22Rv1 (cell line): ENCODE measurements at regions not wholly inside any gene's neighbourhood (a gene's known extent, or its start where the extent isn't known, plus 50 kb on each side); places are given as distances from the start of the nearest gene placed in this dataset.

Source experiments
- H3K27ac ChIP-seq: fragments of 450-650 bp; 2 replicates; pipeline ENCODE4 v1.5.1; 2017
- CTCF ChIP-seq: fragments of 450-650 bp; IDR thresholded peaks from 2 replicates; pipeline ENCODE4 v1.5.1; 2017; ENCODE audit warnings: mild to moderate bottlenecking
- ZFX ChIP-seq: fragments of 450-650 bp; IDR thresholded peaks from 2 replicates; pipeline ENCODE4 v1.6.1; 2017; ENCODE audit warnings: antibody characterized with exemption, borderline replicate concordance

DNA sequence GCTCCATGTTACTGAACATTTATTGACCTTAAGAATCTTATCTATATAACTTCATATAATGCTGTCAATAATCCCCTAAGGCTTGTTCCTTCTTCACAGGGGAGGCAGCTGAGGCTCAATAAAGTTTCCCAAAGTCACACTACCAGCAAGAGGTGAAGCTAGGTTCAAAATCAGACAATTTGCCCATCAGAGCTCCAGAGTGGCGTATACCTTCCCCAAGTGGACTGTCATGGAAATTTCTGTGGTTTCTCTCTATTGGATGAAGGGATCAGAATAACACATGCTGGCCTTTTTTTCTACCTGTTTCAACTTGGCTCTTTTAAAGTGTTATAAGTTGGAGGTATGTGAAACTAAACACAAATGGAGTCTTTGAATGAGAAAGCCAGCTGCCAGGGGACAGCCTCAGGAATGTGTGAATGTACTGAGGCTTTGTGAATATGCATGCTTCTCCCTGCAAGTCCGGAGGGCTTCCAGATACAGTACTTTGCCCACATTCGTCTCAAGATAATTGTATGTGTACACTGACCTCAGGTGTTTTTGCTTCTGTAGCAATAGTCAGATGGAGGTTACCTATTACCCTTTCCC is 656.3 kb upstream of the CELF2 start:
- no peak overlapping the region for H3K27ac ChIP-seq
- TF ChIP-seq ZFX (no peak), CTCF (no peak)

GRCh38 chr10:10362800-10363199 is 654.9 kb upstream of the CELF2 start:
- no peak overlapping the region for H3K27ac ChIP-seq
- no peak for TF ChIP-seq CTCF
- TF ChIP-seq ZFX: no peak

DNA sequence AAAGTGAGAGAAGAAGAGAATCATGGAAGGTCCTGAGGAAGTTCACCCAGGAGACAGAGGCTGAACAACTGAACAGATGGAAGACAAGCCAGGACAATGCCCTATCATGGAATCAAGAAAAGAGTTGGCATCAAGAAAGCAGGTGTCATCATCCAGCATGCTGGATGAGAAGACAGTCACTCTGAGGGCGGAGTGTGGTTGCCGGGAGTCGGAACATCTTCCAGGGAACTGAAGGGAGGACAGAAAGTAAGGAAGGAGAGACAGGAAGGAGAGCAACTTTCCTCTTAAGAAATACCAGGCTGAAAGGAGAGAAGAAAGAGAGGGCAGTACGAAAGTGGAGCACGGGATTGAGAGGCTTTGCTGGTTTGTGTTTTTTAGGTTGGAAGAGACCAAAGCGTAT is 654.5 kb upstream of the CELF2 start:
- TF ChIP-seq ZFX (no peak), CTCF (no peak)

GRCh38 chr10:10364902-10365301 is 652.8 kb upstream of the CELF2 start:
- H3K27ac ChIP-seq: no peak overlapping the region

More for the DNA sequence above, 654.5 kb upstream of the CELF2 start:
- no peak overlapping the region for H3K27ac ChIP-seq

DNA sequence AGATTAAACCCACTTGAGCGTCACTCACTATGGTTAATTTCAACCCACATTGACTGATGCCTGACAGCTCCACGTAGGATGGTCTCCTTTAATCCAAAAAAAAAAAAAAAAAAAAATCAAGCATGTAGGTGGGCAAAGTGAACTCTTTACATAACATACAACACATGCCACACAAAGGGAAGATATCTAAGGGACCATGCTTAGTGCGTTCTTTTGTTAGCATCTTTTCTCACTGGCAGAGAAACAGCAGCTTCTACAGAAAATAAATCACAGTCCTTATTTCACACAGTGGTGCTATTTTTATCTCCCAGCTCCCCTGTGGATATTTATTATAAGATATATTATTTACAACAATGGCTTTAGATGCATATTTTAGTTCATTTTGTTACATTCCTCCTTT is 652.0 kb upstream of the CELF2 start:
- no peak overlapping the region for H3K27ac ChIP-seq
- TF ChIP-seq ZFX (no peak), CTCF (no peak)

More at GRCh38 chr10:10364902-10365301, 652.8 kb upstream of the CELF2 start:
- TF ChIP-seq ZFX (no peak), CTCF (no peak)

DNA sequence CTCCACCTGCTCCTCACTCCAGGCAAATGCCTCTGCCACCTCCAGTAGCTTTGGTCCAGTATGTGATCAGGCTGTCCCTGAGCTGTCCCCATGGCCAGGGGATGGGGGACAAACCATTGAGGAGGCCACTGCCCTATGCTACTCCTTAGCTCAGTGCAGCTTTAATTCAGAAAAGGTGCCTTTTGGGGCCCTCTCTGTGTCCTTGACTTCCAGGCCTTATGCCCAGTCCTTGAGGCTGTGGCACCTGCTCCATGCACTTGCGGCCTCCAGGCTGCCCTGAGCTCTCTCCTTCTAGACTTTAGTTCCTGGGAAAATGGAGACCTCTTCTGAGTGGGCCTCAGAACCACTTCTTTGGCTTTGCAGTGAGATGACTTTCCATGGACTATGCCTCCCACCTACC is 650.8 kb upstream of the CELF2 start:
- no peak for TF ChIP-seq ZFX
- TF ChIP-seq CTCF: no peak
- H3K27ac ChIP-seq: no peak overlapping the region

DNA sequence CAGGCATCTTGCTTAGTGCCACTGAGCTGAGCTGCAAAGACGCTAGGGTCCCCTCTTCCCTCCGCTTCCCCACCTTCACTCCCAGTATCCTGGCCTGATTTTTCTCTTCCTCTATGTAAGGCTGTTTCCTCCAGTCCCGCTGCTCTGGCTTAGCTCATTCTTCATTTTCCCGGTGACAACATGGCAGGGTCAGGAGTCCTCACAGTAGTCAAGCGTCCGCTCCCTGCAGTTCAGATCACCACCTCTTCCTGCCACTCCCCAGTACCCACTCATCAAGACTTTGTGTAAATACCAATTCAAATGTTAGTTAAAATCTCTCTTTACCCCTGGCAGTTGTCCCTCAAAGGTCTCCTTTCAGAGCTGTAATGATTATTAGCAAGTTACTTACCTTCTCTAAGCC is 650.4 kb upstream of the CELF2 start:
- H3K27ac ChIP-seq: no peak overlapping the region

More for the DNA sequence above, 650.4 kb upstream of the CELF2 start:
- TF ChIP-seq CTCF (no peak), ZFX (no peak)
